ENCODE measurements at regions not wholly inside any gene's neighbourhood (a gene's known extent, or its start where the extent isn't known, plus 50 kb on each side); places are given as distances from the start of the nearest gene placed in this dataset.

GRCh38 chr7:46581268-46581667 is 660.2 kb upstream of the IGFBP3 start:
- no peak overlapping the region for H3K27ac ChIP-seq (ENCODE audit: low read depth, low read length)
- no CpG with 5 or more reads among the region's 3 CpGs for WGBS (ENCODE audit: insufficient coverage)
- H3K36me3 ChIP-seq (ENCODE audit: control insufficient read depth, insufficient read depth, low read length): no peaks in the 10 kb centered on the region
- no peak overlapping the region for H3K4me3 ChIP-seq (ENCODE audit: low read depth, low read length)
- H3K4me1 ChIP-seq (ENCODE audit: control insufficient read depth, insufficient read depth, low read length): no peaks in the 10 kb centered on the region
- H3K27me3 ChIP-seq (ENCODE audit: control insufficient read depth, insufficient read depth, low read length): no peaks in the 10 kb centered on the region
- no peak for DNase-seq (ENCODE audit: low read depth in 4 of 6, low spot score in 6 of 6)
- no peaks in the 10 kb centered on the region for H3K9me3 ChIP-seq (ENCODE audit: control insufficient read depth, insufficient read depth, low read length)

GRCh38 chr7:46580766-46581165 is 659.7 kb upstream of the IGFBP3 start:
- no peaks in the 10 kb centered on the region for H3K27me3 ChIP-seq (ENCODE audit: control insufficient read depth, insufficient read depth, low read length)
- H3K9me3 ChIP-seq (ENCODE audit: control insufficient read depth, insufficient read depth, low read length): no peaks in the 10 kb centered on the region
- H3K4me3 ChIP-seq (ENCODE audit: low read depth, low read length): no peak overlapping the region
- no peaks in the 10 kb centered on the region for H3K36me3 ChIP-seq (ENCODE audit: control insufficient read depth, insufficient read depth, low read length)
- no peak overlapping the region for H3K27ac ChIP-seq (ENCODE audit: low read depth, low read length)
- 75% methylated on average over 4 of the region's 6 CpGs for WGBS (ENCODE audit: insufficient coverage)
- peak in 1 of 6 donors; percentile 25 for DNase-seq (ENCODE audit: low read depth in 4 of 6, low spot score in 6 of 6)
- no peaks in the 10 kb centered on the region for H3K4me1 ChIP-seq (ENCODE audit: control insufficient read depth, insufficient read depth, low read length)

- Histone ChIP-seq H3K9me3 (ENCODE audit: control insufficient read depth, insufficient read depth, low read length) (no peaks in the 10 kb centered on the region), H3K36me3 (ENCODE audit: control insufficient read depth, insufficient read depth, low read length) (no peaks in the 10 kb centered on the region), H3K4me3 (ENCODE audit: low read depth, low read length) (no peak overlapping the region), H3K27me3 (ENCODE audit: control insufficient read depth, insufficient read depth, low read length) (no peaks in the 10 kb centered on the region), H3K27ac (ENCODE audit: low read depth, low read length) (no peak overlapping the region), H3K4me1 (ENCODE audit: control insufficient read depth, insufficient read depth, low read length) (no peaks in the 10 kb centered on the region)
- DNase-seq (ENCODE audit: low read depth in 4 of 6, low spot score in 6 of 6): no peak
- WGBS (ENCODE audit: insufficient coverage): 90% methylated on average over 1 of the region's 1 CpG
Measured at GRCh38 chr7:46577394-46577793, 656.3 kb upstream of the IGFBP3 start.

GRCh38 chr7:46576950-46577349 is 655.9 kb upstream of the IGFBP3 start:
- Histone ChIP-seq H3K27ac (ENCODE audit: low read depth, low read length) (no peak overlapping the region), H3K9me3 (ENCODE audit: control insufficient read depth, insufficient read depth, low read length) (no peaks in the 10 kb centered on the region), H3K4me1 (ENCODE audit: control insufficient read depth, insufficient read depth, low read length) (no peaks in the 10 kb centered on the region), H3K4me3 (ENCODE audit: low read depth, low read length) (no peak overlapping the region), H3K36me3 (ENCODE audit: control insufficient read depth, insufficient read depth, low read length) (no peaks in the 10 kb centered on the region), H3K27me3 (ENCODE audit: control insufficient read depth, insufficient read depth, low read length) (no peaks in the 10 kb centered on the region)
- no peak for DNase-seq (ENCODE audit: low read depth in 4 of 6, low spot score in 6 of 6)

GRCh38 chr7:46572691-46573090 is 651.6 kb upstream of the IGFBP3 start:
- Histone ChIP-seq H3K4me1 (ENCODE audit: control insufficient read depth, insufficient read depth, low read length) (no peaks in the 10 kb centered on the region), H3K27ac (ENCODE audit: low read depth, low read length) (no peak overlapping the region), H3K27me3 (ENCODE audit: control insufficient read depth, insufficient read depth, low read length) (no peaks in the 10 kb centered on the region), H3K9me3 (ENCODE audit: control insufficient read depth, insufficient read depth, low read length) (no peaks in the 10 kb centered on the region), H3K36me3 (ENCODE audit: control insufficient read depth, insufficient read depth, low read length) (no peaks in the 10 kb centered on the region), H3K4me3 (ENCODE audit: low read depth, low read length) (no peak overlapping the region)
- WGBS (ENCODE audit: insufficient coverage): no CpG with 5 or more reads among the region's 2 CpGs
- DNase-seq (ENCODE audit: low read depth in 4 of 6, low spot score in 6 of 6): peak in 1 of 6 donors; percentile 65

- 88% methylated on average over 1 of the region's 5 CpGs for WGBS (ENCODE audit: insufficient coverage)
- Histone ChIP-seq H3K27ac (ENCODE audit: low read depth, low read length) (no peak overlapping the region), H3K4me3 (ENCODE audit: low read depth, low read length) (no peak overlapping the region), H3K4me1 (ENCODE audit: control insufficient read depth, insufficient read depth, low read length) (no peaks in the 10 kb centered on the region), H3K27me3 (ENCODE audit: control insufficient read depth, insufficient read depth, low read length) (no peaks in the 10 kb centered on the region), H3K9me3 (ENCODE audit: control insufficient read depth, insufficient read depth, low read length) (no peaks in the 10 kb centered on the region), H3K36me3 (ENCODE audit: control insufficient read depth, insufficient read depth, low read length) (no peaks in the 10 kb centered on the region)
- DNase-seq (ENCODE audit: low read depth in 4 of 6, low spot score in 6 of 6): no peak
Measured at GRCh38 chr7:46571996-46572395, 650.9 kb upstream of the IGFBP3 start.

GRCh38 chr7:46569133-46569465 is 648.0 kb upstream of the IGFBP3 start:
- 51% methylated on average over 2 of the region's 2 CpGs for WGBS (ENCODE audit: insufficient coverage)

GRCh38 chr7:46568420-46569132 is 647.5 kb upstream of the IGFBP3 start:
- WGBS (ENCODE audit: insufficient coverage): 89% methylated on average over 10 of the region's 11 CpGs
- Histone ChIP-seq H3K27me3 (ENCODE audit: control insufficient read depth, insufficient read depth, low read length) (no peaks in the 10 kb centered on the region), H3K4me1 (ENCODE audit: control insufficient read depth, insufficient read depth, low read length) (no peaks in the 10 kb centered on the region), H3K9me3 (ENCODE audit: control insufficient read depth, insufficient read depth, low read length) (no peaks in the 10 kb centered on the region), H3K36me3 (ENCODE audit: control insufficient read depth, insufficient read depth, low read length) (no peaks in the 10 kb centered on the region), H3K4me3 (ENCODE audit: low read depth, low read length) (no peak overlapping the region), H3K27ac (ENCODE audit: low read depth, low read length) (no peak overlapping the region)
- DNase-seq (ENCODE audit: low read depth in 4 of 6, low spot score in 6 of 6): no peak

More at GRCh38 chr7:46569133-46569465, 648.0 kb upstream of the IGFBP3 start:
- no peak for DNase-seq (ENCODE audit: low read depth in 4 of 6, low spot score in 6 of 6)
- no peak overlapping the region for H3K27ac ChIP-seq (ENCODE audit: low read depth, low read length)
- H3K4me3 ChIP-seq (ENCODE audit: low read depth, low read length): no peak overlapping the region
- no peaks in the 10 kb centered on the region for H3K27me3 ChIP-seq (ENCODE audit: control insufficient read depth, insufficient read depth, low read length)
- H3K36me3 ChIP-seq (ENCODE audit: control insufficient read depth, insufficient read depth, low read length): no peaks in the 10 kb centered on the region
- no peaks in the 10 kb centered on the region for H3K4me1 ChIP-seq (ENCODE audit: control insufficient read depth, insufficient read depth, low read length)
- no peaks in the 10 kb centered on the region for H3K9me3 ChIP-seq (ENCODE audit: control insufficient read depth, insufficient read depth, low read length)

- 69% methylated on average over 4 of the region's 6 CpGs for WGBS (ENCODE audit: insufficient coverage)
- no peak overlapping the region for H3K27ac ChIP-seq (ENCODE audit: low read depth, low read length)
Measured at GRCh38 chr7:46567858-46568257, 646.8 kb upstream of the IGFBP3 start.

GRCh38 chr7:46566097-46566774 is 645.2 kb upstream of the IGFBP3 start:
- Histone ChIP-seq H3K4me1 (ENCODE audit: control insufficient read depth, insufficient read depth, low read length) (no peaks in the 10 kb centered on the region), H3K27me3 (ENCODE audit: control insufficient read depth, insufficient read depth, low read length) (no peaks in the 10 kb centered on the region), H3K9me3 (ENCODE audit: control insufficient read depth, insufficient read depth, low read length) (peaks cover 1% of the 10 kb centered on the region), H3K4me3 (ENCODE audit: low read depth, low read length) (no peak overlapping the region), H3K27ac (ENCODE audit: low read depth, low read length) (no peak overlapping the region), H3K36me3 (ENCODE audit: control insufficient read depth, insufficient read depth, low read length) (no peaks in the 10 kb centered on the region)
- 100% methylated on average over 1 of the region's 4 CpGs for WGBS (ENCODE audit: insufficient coverage)
- no peak for DNase-seq (ENCODE audit: low read depth in 4 of 6, low spot score in 6 of 6)

More at GRCh38 chr7:46567858-46568257, 646.8 kb upstream of the IGFBP3 start:
- Histone ChIP-seq H3K36me3 (ENCODE audit: control insufficient read depth, insufficient read depth, low read length) (no peaks in the 10 kb centered on the region), H3K9me3 (ENCODE audit: control insufficient read depth, insufficient read depth, low read length) (no peaks in the 10 kb centered on the region), H3K4me3 (ENCODE audit: low read depth, low read length) (no peak overlapping the region), H3K27me3 (ENCODE audit: control insufficient read depth, insufficient read depth, low read length) (no peaks in the 10 kb centered on the region), H3K4me1 (ENCODE audit: control insufficient read depth, insufficient read depth, low read length) (no peaks in the 10 kb centered on the region)
- no peak for DNase-seq (ENCODE audit: low read depth in 4 of 6, low spot score in 6 of 6)

All from spinal cord (tissue), 9 donors.